ENCODE measurements at regions not wholly inside any gene's neighbourhood (a gene's known extent, or its start where the extent isn't known, plus 50 kb on each side); places are given as distances from the start of the nearest gene placed in this dataset.
A peak's percentile ranks its signal among the peaks of the same experiment; 100 is the strongest.

- H3K27me3 ChIP-seq (ENCODE audit: control insufficient read depth, insufficient read depth, low read length) = no peaks in the 10 kb centered on the region
Measured at GRCh38 chr3:168342946-168343850, 247.5 kb upstream of the GOLIM4 start.

GRCh38 chr3:168341956-168342936 is 246.5 kb upstream of the GOLIM4 start:
- peak overlapping the region; percentile 24 for H3K4me3 ChIP-seq (ENCODE audit: low read length)

More at GRCh38 chr3:168342946-168343850, 247.5 kb upstream of the GOLIM4 start:
- Histone ChIP-seq H3K4me2 (ENCODE audit: low read length) (no peak overlapping the region), H3K9me3 (replicated peaks; ENCODE audit: low read length) (no peaks in the 10 kb centered on the region), H3K36me3 (ENCODE audit: insufficient read depth, low read length) (no peaks in the 10 kb centered on the region), H3K4me3 (ENCODE audit: low read length) (no peak overlapping the region), H3K9ac (ENCODE audit: low read depth, low read length) (no peak overlapping the region), H3K4me1 (ENCODE audit: control insufficient read depth, insufficient read depth, low read length) (peaks cover 29% of the 10 kb centered on the region)

GRCh38 chr3:168341192-168341815 is 245.6 kb upstream of the GOLIM4 start:
- no peaks in the 10 kb centered on the region for H3K27me3 ChIP-seq (ENCODE audit: control insufficient read depth, insufficient read depth, low read length)
- H3K4me1 ChIP-seq (ENCODE audit: control insufficient read depth, insufficient read depth, low read length) = peaks cover 29% of the 10 kb centered on the region
- no peaks in the 10 kb centered on the region for H3K36me3 ChIP-seq (ENCODE audit: insufficient read depth, low read length)
- H3K4me2 ChIP-seq (ENCODE audit: low read length) = peak overlapping the region; percentile 20
- H3K9me3 ChIP-seq (replicated peaks; ENCODE audit: low read length) = no peaks in the 10 kb centered on the region
- no peak overlapping the region for H3K9ac ChIP-seq (ENCODE audit: low read depth, low read length)
- peak overlapping the region; percentile 24 for H3K4me3 ChIP-seq (ENCODE audit: low read length)

More at GRCh38 chr3:168341956-168342936, 246.5 kb upstream of the GOLIM4 start:
- no peaks in the 10 kb centered on the region for H3K9me3 ChIP-seq (replicated peaks; ENCODE audit: low read length)
- H3K4me2 ChIP-seq (ENCODE audit: low read length) = peak overlapping the region; percentile 20
- H3K36me3 ChIP-seq (ENCODE audit: insufficient read depth, low read length) = no peaks in the 10 kb centered on the region
- no peak overlapping the region for H3K9ac ChIP-seq (ENCODE audit: low read depth, low read length)
- no peaks in the 10 kb centered on the region for H3K27me3 ChIP-seq (ENCODE audit: control insufficient read depth, insufficient read depth, low read length)
- peaks cover 29% of the 10 kb centered on the region for H3K4me1 ChIP-seq (ENCODE audit: control insufficient read depth, insufficient read depth, low read length)

- no peak overlapping the region for H3K4me2 ChIP-seq (ENCODE audit: low read length)
- no peaks in the 10 kb centered on the region for H3K9me3 ChIP-seq (replicated peaks; ENCODE audit: low read length)
- H3K27me3 ChIP-seq (ENCODE audit: control insufficient read depth, insufficient read depth, low read length) = no peaks in the 10 kb centered on the region
- H3K4me1 ChIP-seq (ENCODE audit: control insufficient read depth, insufficient read depth, low read length) = peaks cover 26% of the 10 kb centered on the region
- no peak overlapping the region for H3K9ac ChIP-seq (ENCODE audit: low read depth, low read length)
- no peak overlapping the region for H3K4me3 ChIP-seq (ENCODE audit: low read length)
- H3K36me3 ChIP-seq (ENCODE audit: insufficient read depth, low read length) = no peaks in the 10 kb centered on the region
Measured at GRCh38 chr3:168338161-168338560, 242.4 kb upstream of the GOLIM4 start.

- H3K4me3 ChIP-seq (ENCODE audit: low read length) = no peak overlapping the region
- H3K36me3 ChIP-seq (ENCODE audit: insufficient read depth, low read length) = no peaks in the 10 kb centered on the region
- H3K4me1 ChIP-seq (ENCODE audit: control insufficient read depth, insufficient read depth, low read length) = peaks cover 7% of the 10 kb centered on the region
- no peak overlapping the region for H3K9ac ChIP-seq (ENCODE audit: low read depth, low read length)
- H3K4me2 ChIP-seq (ENCODE audit: low read length) = no peak overlapping the region
- no peaks in the 10 kb centered on the region for H3K27me3 ChIP-seq (ENCODE audit: control insufficient read depth, insufficient read depth, low read length)
- no peaks in the 10 kb centered on the region for H3K9me3 ChIP-seq (replicated peaks; ENCODE audit: low read length)
Measured at GRCh38 chr3:168336276-168336675, 240.6 kb upstream of the GOLIM4 start.

GRCh38 chr3:168333410-168333935 is 237.7 kb upstream of the GOLIM4 start:
- Histone ChIP-seq H3K36me3 (ENCODE audit: insufficient read depth, low read length) (no peaks in the 10 kb centered on the region), H3K4me3 (ENCODE audit: low read length) (no peak overlapping the region), H3K4me2 (ENCODE audit: low read length) (no peak overlapping the region), H3K4me1 (ENCODE audit: control insufficient read depth, insufficient read depth, low read length) (no peaks in the 10 kb centered on the region), H3K9me3 (replicated peaks; ENCODE audit: low read length) (no peaks in the 10 kb centered on the region), H3K9ac (ENCODE audit: low read depth, low read length) (no peak overlapping the region), H3K27me3 (ENCODE audit: control insufficient read depth, insufficient read depth, low read length) (no peaks in the 10 kb centered on the region)

- no peaks in the 10 kb centered on the region for H3K36me3 ChIP-seq (ENCODE audit: insufficient read depth, low read length)
- no peaks in the 10 kb centered on the region for H3K9me3 ChIP-seq (replicated peaks; ENCODE audit: low read length)
- H3K27me3 ChIP-seq (ENCODE audit: control insufficient read depth, insufficient read depth, low read length) = no peaks in the 10 kb centered on the region
- no peak overlapping the region for H3K4me2 ChIP-seq (ENCODE audit: low read length)
- no peak overlapping the region for H3K4me3 ChIP-seq (ENCODE audit: low read length)
- no peaks in the 10 kb centered on the region for H3K4me1 ChIP-seq (ENCODE audit: control insufficient read depth, insufficient read depth, low read length)
- H3K9ac ChIP-seq (ENCODE audit: low read depth, low read length) = no peak overlapping the region
Measured at GRCh38 chr3:168331756-168332155, 236.0 kb upstream of the GOLIM4 start.

- no peaks in the 10 kb centered on the region for H3K4me1 ChIP-seq (ENCODE audit: control insufficient read depth, insufficient read depth, low read length)
- H3K9ac ChIP-seq (ENCODE audit: low read depth, low read length) = no peak overlapping the region
- no peaks in the 10 kb centered on the region for H3K36me3 ChIP-seq (ENCODE audit: insufficient read depth, low read length)
- H3K9me3 ChIP-seq (replicated peaks; ENCODE audit: low read length) = no peaks in the 10 kb centered on the region
- H3K27me3 ChIP-seq (ENCODE audit: control insufficient read depth, insufficient read depth, low read length) = no peaks in the 10 kb centered on the region
- H3K4me2 ChIP-seq (ENCODE audit: low read length) = no peak overlapping the region
- H3K4me3 ChIP-seq (ENCODE audit: low read length) = no peak overlapping the region
Measured at GRCh38 chr3:168330983-168331382, 235.3 kb upstream of the GOLIM4 start.

GRCh38 chr3:168327856-168328255 is 232.1 kb upstream of the GOLIM4 start:
- H3K9ac ChIP-seq (ENCODE audit: low read depth, low read length) = no peak overlapping the region
- H3K4me2 ChIP-seq (ENCODE audit: low read length) = no peak overlapping the region
- no peaks in the 10 kb centered on the region for H3K27me3 ChIP-seq (ENCODE audit: control insufficient read depth, insufficient read depth, low read length)
- no peaks in the 10 kb centered on the region for H3K4me1 ChIP-seq (ENCODE audit: control insufficient read depth, insufficient read depth, low read length)
- H3K9me3 ChIP-seq (replicated peaks; ENCODE audit: low read length) = no peaks in the 10 kb centered on the region
- H3K36me3 ChIP-seq (ENCODE audit: insufficient read depth, low read length) = no peaks in the 10 kb centered on the region
- H3K4me3 ChIP-seq (ENCODE audit: low read length) = no peak overlapping the region

- no peaks in the 10 kb centered on the region for H3K9me3 ChIP-seq (replicated peaks; ENCODE audit: low read length)
- H3K27me3 ChIP-seq (ENCODE audit: control insufficient read depth, insufficient read depth, low read length) = no peaks in the 10 kb centered on the region
- H3K4me1 ChIP-seq (ENCODE audit: control insufficient read depth, insufficient read depth, low read length) = no peaks in the 10 kb centered on the region
Measured at GRCh38 chr3:168325684-168326083, 230.0 kb upstream of the GOLIM4 start.

GRCh38 chr3:168322941-168323340 is 227.2 kb upstream of the GOLIM4 start:
- Histone ChIP-seq H3K27me3 (ENCODE audit: control insufficient read depth, insufficient read depth, low read length) (no peaks in the 10 kb centered on the region), H3K9me3 (replicated peaks; ENCODE audit: low read length) (no peaks in the 10 kb centered on the region), H3K4me3 (ENCODE audit: low read length) (no peak overlapping the region), H3K4me2 (ENCODE audit: low read length) (no peak overlapping the region), H3K9ac (ENCODE audit: low read depth, low read length) (no peak overlapping the region), H3K4me1 (ENCODE audit: control insufficient read depth, insufficient read depth, low read length) (no peaks in the 10 kb centered on the region), H3K36me3 (ENCODE audit: insufficient read depth, low read length) (no peaks in the 10 kb centered on the region)

More at GRCh38 chr3:168325684-168326083, 230.0 kb upstream of the GOLIM4 start:
- Histone ChIP-seq H3K4me2 (ENCODE audit: low read length) (no peak overlapping the region), H3K36me3 (ENCODE audit: insufficient read depth, low read length) (no peaks in the 10 kb centered on the region), H3K4me3 (ENCODE audit: low read length) (no peak overlapping the region), H3K9ac (ENCODE audit: low read depth, low read length) (no peak overlapping the region)

Measured in skeletal muscle satellite cell (primary cell).